Calu3 (cell line): ENCODE measurements at regions not wholly inside any gene's neighbourhood (a gene's known extent, or its start where the extent isn't known, plus 50 kb on each side); places are given as distances from the start of the nearest gene placed in this dataset.

Source experiments
- BruUV-seq: library from RNA; stranded (reverse); fragments of 400-500 nt; replicated peaks from 2 replicates; lab custom pipeline; 2021; lab: Mats Ljungman, UMichigan
- CTCF ChIA-PET: fragments of 300-600 bp; sonication (Branson Sonifier 250); formaldehyde crosslinking; loops from one replicate; lab custom pipeline; 2022; ENCODE audit warnings: antibody characterized with exemption; lab: Charles Lee
- DNase-seq: peaks from one replicate; pipeline ENCODE4 v3.0.0; 2022
- H3K27ac Mint-ChIP-seq: one replicate; pipeline ENCODE4 v1.8.0; 2022; ENCODE audit warnings: mixed read lengths; ENCODE audit not compliant: unreplicated experiment
- H3K27me3 Mint-ChIP-seq: one replicate; pipeline ENCODE4 v1.8.0; 2022; ENCODE audit warnings: mixed read lengths; ENCODE audit not compliant: unreplicated experiment
- H3K36me3 Mint-ChIP-seq: one replicate; pipeline ENCODE4 v1.8.0; 2022; ENCODE audit warnings: mild to moderate bottlenecking, moderate library complexity, mixed read lengths; ENCODE audit not compliant: insufficient read depth, unreplicated experiment
- H3K4me1 Mint-ChIP-seq: one replicate; pipeline ENCODE4 v1.8.0; 2022; ENCODE audit warnings: mild to moderate bottlenecking, low read depth, mixed read lengths; ENCODE audit not compliant: unreplicated experiment
- H3K4me3 Mint-ChIP-seq: one replicate; pipeline ENCODE4 v1.8.0; 2022; ENCODE audit warnings: mild to moderate bottlenecking, low read depth, moderate library complexity, mixed read lengths; ENCODE audit not compliant: unreplicated experiment
- H3K9me3 Mint-ChIP-seq: one replicate; pipeline ENCODE4 v1.8.0; 2022; ENCODE audit warnings: low read depth, mixed read lengths; ENCODE audit not compliant: unreplicated experiment
- intact Hi-C: fragments of 100-400 bp; cut with micrococcal nuclease; formaldehyde crosslinking; loops from one replicate; pipeline ENCODE4 v1.10.0; 2022; ENCODE audit not compliant: unreplicated experiment
- TF ChIP-seq, protein P1 (sequence below): fragments of 200-600 bp; IDR thresholded peaks from one replicate; pipeline ENCODE4 v1.8.0; 2022; ENCODE audit warnings: antibody characterized with exemption; ENCODE audit not compliant: unreplicated experiment

DNA sequence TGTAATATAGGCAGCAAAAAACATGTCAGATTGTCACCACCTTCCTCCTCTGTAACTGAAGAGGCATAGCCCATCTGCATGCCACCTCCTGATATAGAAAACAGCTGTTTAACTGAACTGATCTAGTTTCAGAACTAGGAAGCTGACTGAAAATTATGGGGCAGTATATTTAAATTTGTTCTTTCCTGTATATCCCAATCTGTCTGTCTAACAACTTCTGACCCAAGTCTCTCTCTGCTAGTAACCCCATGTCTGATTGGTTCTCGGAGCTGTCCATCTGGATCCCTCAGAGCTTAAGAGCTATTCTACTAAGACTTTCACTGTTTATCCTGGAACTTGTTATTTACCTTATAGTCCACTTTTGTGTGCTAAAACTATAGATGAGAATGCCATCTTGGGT lies 68.2 kb upstream of the SLC35G4 start:
- no peak for DNase-seq
- no peaks in the 10 kb centered on the region for H3K4me1 Mint-ChIP-seq
- H3K36me3 Mint-ChIP-seq, result no peaks in the 10 kb centered on the region
- H3K27me3 Mint-ChIP-seq, result peaks cover 11% of the 10 kb centered on the region
- intact Hi-C loops, result no loop called here
- TF ChIP-seq, protein P1, sequence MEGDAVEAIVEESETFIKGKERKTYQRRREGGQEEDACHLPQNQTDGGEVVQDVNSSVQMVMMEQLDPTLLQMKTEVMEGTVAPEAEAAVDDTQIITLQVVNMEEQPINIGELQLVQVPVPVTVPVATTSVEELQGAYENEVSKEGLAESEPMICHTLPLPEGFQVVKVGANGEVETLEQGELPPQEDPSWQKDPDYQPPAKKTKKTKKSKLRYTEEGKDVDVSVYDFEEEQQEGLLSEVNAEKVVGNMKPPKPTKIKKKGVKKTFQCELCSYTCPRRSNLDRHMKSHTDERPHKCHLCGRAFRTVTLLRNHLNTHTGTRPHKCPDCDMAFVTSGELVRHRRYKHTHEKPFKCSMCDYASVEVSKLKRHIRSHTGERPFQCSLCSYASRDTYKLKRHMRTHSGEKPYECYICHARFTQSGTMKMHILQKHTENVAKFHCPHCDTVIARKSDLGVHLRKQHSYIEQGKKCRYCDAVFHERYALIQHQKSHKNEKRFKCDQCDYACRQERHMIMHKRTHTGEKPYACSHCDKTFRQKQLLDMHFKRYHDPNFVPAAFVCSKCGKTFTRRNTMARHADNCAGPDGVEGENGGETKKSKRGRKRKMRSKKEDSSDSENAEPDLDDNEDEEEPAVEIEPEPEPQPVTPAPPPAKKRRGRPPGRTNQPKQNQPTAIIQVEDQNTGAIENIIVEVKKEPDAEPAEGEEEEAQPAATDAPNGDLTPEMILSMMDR, result no peak
- no peak overlapping the region for H3K27ac Mint-ChIP-seq
- H3K4me3 Mint-ChIP-seq, result no peak overlapping the region
- no TSS peak for BruUV-seq
- CTCF ChIA-PET, result interaction anchor here (1.5 kb wide), 1 partner anchor 12 kb away, joined by 4 read pairs; no protein-coding TSS in a partner anchor
- H3K9me3 Mint-ChIP-seq, result peaks cover 5% of the 10 kb centered on the region

DNA sequence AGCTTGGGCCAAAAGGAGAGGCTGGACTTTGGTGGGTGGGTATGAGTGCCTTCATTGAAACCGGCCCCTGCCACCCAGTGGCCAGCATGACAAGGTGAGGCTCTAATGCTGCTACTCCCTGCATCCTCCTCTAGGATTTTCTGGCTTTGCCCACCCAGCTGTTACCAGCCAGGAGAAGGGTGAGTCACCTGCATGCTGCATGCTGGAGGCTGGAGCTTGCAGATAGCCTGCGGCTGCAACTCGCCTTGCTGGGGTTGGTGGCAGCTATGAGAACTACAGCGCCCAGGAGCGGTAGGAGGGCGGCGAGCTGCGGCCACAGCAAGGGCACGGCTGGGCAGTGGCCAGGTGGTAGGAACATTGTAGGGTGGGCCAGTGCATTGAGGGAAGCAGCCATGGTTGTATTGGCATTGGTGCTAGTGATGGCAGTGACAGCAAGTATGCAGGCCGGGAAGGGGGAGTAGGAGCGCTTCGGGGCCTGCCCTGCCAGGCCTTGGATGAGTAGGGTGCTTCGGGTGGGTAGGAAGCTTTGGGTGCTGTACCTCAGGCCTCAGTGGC lies 75.4 kb upstream of the SLC35G4 start:
- TF ChIP-seq, protein P1, result no peak
- no peaks in the 10 kb centered on the region for H3K4me1 Mint-ChIP-seq
- peaks cover 10% of the 10 kb centered on the region for H3K9me3 Mint-ChIP-seq
- intact Hi-C loops, result no loop called here
- H3K27me3 Mint-ChIP-seq, result peaks cover 46% of the 10 kb centered on the region
- no TSS peak for BruUV-seq
- H3K4me3 Mint-ChIP-seq, result no peak overlapping the region
- H3K36me3 Mint-ChIP-seq, result no peaks in the 10 kb centered on the region
- no peak for DNase-seq
- H3K27ac Mint-ChIP-seq, result no peak overlapping the region
- CTCF ChIA-PET, result no interaction called here

DNA sequence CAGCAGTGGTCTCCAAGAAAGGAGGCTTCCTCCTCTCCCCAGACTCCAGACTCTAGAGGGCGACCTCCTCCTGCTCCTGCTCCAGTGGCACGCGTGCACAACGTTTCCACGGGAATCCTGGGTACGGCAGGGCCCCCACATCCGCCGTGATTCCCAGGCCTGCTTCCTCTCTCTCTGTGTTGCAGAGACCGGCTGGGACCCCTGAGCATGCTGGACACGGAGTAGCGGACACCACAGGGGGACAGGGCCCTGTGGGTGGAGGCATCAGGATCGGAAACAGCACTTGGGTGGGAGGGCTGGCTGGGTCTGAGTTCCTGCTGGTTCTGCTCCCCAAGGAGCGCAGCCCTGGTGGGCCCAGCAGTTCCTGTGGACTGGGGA lies 75.9 kb upstream of the SLC35G4 start:
- TF ChIP-seq, protein P1, result no peak

DNA sequence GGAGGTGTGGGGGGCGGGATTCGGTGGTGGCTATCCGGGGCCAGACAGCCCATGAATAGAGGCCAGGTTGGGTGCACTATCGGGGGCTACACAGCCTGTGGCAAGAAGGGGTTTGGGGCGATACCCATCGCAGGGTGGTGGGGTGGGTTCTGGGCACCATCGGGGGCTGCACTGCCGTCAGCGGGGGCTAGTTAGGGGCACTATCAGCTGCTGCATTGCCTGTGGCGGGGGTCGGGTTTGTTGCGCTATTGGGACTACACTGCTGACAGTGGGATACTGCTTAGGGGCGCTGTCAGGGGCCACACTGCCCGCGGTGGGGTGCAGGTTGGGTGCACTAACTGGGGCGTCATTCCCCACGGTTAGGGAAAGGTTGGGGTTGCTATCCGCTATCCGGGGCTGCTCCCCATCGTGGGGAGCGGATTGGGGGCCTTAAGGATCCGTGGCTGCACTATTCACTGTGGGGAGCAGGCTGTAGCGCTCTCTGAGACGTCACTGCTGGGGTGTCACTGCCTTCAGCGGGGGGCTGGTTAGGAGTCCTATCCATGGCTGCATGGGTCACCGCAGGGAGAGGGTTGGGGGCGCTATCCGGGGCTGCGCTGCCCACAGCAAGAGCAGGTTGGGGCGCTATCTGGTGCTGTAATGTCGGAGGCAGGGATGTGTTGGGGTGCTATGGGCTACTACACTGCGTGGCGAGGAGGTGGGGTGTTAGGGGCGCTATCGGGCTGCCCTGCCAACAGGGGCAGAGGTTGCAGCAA lies 76.5 kb upstream of the SLC35G4 start:
- no peak overlapping the region for H3K4me3 Mint-ChIP-seq
- BruUV-seq, result no TSS peak
- no peaks in the 10 kb centered on the region for H3K36me3 Mint-ChIP-seq
- TF ChIP-seq, protein P1, result no peak
- peaks cover 52% of the 10 kb centered on the region for H3K27me3 Mint-ChIP-seq
- CTCF ChIA-PET, result interaction anchor here (1.0 kb wide), 1 partner anchor 17 kb away, joined by 4 read pairs; no protein-coding TSS in a partner anchor
- peaks cover 10% of the 10 kb centered on the region for H3K9me3 Mint-ChIP-seq
- intact Hi-C loops, result no loop called here
- no peak overlapping the region for H3K27ac Mint-ChIP-seq
- no peaks in the 10 kb centered on the region for H3K4me1 Mint-ChIP-seq
- DNase-seq, result no peak

More for the DNA sequence above, 75.9 kb upstream of the SLC35G4 start:
- no peak for DNase-seq
- Mint-ChIP-seq H3K36me3 (no peaks in the 10 kb centered on the region), H3K4me1 (no peaks in the 10 kb centered on the region), H3K4me3 (no peak overlapping the region), H3K9me3 (peaks cover 10% of the 10 kb centered on the region), H3K27ac (no peak overlapping the region), H3K27me3 (peaks cover 51% of the 10 kb centered on the region)
- no TSS peak for BruUV-seq
- CTCF ChIA-PET, result no interaction called here
- intact Hi-C loops, result no loop called here
